NK-92 treated with Interleukin-12 subunit alpha and Interleukin-12 subunit beta, amount 100 ng/mL, for 24 hours (cell line): ENCODE measurements at regions not wholly inside any gene's neighbourhood (a gene's known extent, or its start where the extent isn't known, plus 50 kb on each side); places are given as distances from the start of the nearest gene placed in this dataset.
"Not testable (repeated sequence)": the region's sequence is repeated elsewhere in the genome, so short reads cannot be mapped to it uniquely, and the experiment has no call there.

Source experiments
- DNase-seq: peaks from one replicate; lab custom pipeline; 2025; lab: John Stamatoyannopoulos, UW

DNA sequence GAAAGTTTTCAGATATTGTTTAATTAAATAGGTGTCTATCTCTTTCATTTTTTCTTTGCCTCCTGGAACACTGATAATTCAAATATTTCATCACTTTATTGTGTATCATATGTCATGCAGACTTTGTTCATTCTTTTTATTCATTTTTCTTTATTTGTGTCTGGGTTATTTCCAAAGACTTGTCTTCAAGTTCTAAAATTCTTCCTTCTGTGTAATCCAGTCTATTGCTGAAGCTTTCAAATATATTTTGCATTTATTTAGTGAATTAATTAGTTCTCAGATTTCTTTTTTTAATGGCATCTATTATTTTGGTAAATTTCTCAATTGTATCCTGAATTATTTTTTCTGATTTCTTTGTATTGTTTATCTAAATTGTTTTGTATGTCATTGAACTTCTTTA lies 70.1 kb downstream of the ZNF330 start:
- DNase-seq, result no peak

DNA sequence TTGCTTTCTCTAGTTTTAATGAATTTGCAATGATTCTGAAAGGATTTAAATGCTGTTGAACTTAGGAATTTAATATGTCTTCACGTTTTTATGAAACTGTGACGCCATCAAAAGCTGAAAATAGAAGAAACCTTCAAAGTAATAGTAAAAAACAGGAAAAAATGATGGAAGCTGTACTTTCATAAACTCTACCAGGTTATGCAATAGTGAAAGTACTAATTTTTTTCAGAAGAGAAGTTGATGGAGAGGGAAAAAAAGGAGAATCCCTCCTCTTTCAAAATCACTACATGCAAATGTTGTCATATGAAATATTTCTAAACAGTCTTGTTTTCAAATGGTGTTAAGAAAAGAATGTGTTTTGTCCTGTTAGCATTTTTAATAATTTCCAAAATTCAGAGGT lies 73.6 kb downstream of the ZNF330 start:
- no peak for DNase-seq

DNA sequence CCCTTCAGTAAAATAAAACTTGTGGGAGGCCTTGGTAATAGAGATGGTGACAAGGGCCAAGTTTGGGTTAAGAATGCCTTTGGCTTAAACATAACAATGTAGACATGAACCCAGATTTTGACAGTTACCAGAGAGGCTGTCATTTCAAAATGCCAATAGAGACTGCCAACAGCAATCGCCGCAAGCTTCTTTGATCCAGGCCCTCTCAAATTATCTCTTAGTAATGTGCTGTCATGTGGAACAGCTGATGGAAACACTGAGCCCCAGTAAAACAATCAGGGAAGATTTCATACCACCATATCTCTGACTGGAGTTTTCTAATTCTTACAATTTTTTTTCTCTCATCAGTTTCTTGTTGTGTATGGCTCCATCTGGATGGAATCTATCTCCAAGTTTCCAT lies 80.5 kb downstream of the ZNF330 start:
- no peak for DNase-seq

DNA sequence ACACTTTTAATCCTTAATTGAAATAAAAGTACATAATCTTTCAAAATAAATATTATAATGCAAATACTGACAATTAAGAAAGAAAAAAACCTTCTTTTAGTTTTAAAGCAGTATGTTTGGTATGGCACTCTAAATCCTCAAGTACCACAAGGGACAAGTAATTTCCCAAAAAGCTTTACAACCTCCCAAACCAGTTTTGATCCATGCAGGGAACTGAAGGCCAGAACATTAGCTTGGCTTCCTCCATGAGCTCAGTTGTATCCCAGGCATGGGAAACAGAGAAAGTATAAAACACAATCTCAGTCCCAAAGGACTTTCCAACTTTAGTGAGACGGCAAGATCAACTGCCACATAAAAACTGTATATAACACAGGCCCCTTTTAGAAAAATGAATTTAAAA lies 82.2 kb downstream of the ZNF330 start:
- DNase-seq, result no peak

DNA sequence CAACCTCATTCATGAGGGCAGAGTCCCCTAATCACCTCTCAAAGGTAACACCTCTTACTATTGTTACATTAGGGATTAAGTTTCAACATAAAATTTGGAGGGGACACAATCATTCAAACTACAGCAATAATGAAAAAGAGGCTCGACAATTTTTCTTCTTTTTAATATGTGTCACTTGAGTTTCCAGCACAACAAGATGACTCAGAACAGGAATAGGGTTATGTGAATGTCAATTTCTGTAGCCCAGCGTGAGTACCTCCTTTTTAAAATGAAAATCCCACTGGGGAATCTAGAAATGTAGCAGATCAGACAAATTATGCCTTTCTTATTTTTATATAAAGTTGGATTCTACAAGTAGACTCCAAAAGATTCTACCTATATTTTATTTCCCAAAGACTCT lies 83.7 kb downstream of the ZNF330 start:
- no peak for DNase-seq

DNA sequence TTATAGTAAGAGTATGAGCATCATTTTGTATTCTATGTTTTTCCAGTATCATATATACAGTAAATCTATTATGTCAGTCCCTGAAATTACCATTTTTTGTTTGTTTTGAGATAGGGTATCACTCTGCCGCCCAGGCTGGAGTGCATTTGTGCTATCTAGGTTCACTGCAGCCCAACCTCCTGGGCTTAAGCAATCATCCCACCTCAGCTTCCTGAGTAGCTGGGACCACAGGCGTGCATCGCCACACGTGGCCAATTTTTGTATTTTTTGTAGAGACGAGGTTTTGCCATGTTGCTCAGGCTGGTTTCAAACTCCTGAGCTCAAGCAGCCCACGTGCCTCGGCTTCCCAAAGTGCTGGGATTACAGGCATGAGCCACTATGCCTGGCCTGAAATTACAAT lies 85.6 kb downstream of the ZNF330 start:
- peak; percentile 48 for DNase-seq

DNA sequence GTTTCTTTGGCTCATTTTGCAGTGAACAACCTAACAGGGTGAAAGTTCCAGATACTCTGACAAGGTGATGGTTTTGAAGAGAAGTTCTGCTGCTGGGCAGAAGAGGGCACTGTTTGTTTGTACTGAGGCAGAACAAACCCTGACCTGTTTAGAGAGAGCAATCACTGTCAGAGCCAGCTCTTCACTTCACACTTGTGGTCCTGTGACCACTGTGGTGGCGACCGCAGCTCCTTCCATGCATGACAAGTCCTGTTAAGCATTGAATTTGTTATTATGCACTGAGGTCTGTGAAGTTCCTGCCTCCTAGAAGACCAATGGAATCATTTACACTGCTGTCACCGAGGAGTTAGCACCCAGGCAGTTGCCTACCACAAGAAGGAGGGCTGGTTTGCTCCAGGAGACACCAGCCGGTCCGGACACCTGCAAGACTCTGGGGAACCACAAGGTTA lies 86.6 kb downstream of the ZNF330 start:
- peak; percentile 79 for DNase-seq

DNA sequence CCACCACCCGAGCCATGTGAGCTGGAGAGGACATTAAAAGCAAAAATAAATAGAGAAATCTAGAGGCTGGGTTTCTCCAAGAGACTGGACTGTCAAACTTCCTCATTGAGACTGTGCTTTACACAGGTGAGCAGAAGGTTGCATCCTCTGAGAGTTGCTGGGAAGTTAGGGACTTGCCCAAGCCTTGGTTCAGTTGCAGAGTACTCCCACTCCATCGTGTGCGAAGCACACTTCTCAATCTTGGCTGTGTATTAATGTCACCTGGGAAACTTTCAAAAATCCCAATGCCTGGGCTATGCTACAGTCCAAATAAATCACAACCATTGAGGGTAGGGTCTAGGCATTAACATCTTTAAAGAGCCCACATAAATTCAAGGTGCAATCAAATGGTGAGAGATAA lies 89.2 kb downstream of the ZNF330 start:
- no peak for DNase-seq

DNA sequence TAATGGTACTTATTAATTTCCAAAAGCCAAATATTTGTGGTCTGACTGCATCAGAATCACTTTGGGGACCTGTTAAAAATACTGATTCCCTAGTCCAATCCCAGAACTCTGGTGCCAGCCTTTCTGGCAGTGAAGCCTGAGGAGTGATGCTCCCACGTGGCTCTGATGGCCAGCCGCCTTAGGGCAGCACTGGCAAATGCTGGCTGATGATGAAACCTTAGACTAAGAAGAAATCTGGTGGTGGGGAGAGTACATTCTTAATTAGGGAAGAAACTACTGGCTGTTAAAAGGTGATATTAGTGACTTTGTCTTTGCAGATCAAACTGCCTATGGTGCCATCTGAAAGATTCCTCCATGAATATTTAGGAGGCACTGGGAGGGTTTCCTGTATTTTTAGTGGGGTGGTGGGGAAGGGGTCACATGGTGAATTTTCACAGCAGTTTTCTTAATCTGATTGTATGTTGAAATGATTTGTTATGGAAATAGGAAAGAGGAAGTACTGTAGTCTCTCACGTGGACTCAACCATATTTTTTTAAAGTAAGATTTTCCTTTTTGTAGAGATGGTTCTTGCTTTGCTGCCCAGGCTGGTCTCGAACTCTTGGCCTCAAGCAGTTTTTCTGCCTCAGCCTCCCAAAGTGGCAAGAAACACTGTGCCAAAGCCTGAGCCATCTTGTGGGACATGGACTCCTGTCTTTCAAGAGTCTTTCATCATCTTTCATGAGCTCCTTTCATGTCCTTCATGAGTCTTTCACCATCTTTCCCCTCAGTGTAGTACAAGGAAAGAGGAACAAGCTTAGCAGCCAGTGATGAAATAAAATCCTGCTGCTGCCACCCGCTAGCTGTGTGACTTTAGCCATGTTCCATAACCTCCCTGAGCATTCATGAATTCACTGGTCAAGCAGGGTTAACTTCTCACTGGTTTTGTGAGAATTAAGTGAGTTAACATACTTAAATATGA lies 90.8 kb downstream of the ZNF330 start:
- no peak for DNase-seq

DNA sequence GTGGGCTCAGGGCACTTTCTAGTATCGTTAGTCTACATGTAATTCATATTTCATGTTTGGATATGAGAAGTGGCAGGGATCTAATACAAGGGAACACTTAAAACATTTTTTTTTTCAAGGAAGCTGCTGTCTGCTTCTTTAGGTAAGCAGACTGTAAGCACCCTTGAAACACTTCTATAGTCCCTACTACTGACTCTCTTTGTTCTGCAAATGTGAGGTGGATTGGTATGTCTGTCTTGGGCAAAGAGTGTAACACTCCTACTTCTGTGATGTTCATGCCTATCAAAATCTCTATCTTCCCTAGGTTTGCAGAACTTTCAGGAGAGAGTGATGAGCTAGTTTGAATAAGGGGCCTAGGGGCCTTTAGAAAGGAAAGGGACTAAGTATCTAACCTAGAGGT lies 93.9 kb downstream of the ZNF330 start:
- DNase-seq, result no peak

DNA sequence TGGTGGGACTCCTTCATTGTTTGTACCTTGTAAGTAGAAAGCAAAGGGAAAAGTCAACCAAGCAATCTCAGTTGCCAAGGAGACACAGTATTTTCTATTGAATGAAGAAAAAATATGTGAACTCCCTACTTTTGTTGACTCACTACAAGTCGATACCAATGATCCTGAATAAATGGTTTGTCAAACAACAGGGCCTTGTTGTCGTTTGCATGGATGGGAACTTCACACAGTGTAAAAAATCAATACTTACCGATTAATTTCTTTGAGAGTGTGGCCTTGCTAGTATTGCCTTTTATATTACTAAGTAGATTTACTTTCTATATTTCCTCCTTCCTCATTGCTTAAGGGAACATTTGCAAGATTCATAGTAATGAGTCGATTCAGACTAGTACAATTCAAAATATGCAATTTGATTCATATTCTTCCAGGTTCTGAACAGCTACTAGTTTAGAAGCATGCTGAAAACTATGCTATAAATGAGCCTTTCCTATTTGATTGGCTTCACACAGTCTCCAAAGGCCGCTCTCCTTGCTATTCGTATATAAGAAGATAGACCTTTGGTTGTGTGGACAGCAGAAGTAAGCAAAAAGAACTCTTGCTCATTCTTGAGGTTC lies 108.0 kb downstream of the ZNF330 start:
- DNase-seq, result no peak

DNA sequence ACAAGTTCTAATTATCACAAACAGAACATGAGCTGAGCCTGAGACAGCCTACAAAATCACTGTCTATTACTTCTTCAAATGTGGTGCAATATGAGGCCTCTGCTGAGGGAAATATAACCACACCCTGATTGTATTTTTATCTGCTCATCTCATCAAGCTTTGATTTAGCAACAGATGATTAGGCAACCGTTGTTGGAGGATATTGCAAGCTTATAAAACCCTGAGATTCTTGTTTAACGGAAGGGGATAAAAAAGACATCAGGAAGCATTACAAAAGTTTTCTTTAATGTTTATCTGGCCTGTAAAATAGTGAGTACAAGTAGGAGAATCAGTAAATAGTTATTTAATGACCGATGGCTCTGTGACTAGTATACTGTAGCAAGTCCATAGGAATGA lies 108.5 kb downstream of the ZNF330 start:
- DNase-seq, result no peak

DNA sequence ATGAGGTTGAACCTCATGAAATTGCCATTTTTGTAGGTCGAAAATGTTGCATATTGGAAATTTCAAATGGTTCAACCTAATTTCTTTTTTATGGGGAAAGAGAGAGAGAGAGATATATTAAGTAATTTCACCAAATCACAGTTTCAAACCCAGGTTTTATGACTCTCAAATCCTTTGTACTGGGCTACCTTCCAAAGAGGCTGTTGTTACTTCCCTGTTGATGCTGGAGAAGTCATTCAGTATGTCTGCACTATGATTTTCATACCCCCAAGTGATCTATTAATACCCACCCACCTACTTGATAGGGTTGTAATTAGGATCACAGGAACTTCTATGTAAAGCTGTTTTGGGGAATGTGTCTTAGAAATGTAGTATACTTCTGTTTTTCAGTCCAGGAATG lies 109.9 kb downstream of the ZNF330 start:
- no peak for DNase-seq

DNA sequence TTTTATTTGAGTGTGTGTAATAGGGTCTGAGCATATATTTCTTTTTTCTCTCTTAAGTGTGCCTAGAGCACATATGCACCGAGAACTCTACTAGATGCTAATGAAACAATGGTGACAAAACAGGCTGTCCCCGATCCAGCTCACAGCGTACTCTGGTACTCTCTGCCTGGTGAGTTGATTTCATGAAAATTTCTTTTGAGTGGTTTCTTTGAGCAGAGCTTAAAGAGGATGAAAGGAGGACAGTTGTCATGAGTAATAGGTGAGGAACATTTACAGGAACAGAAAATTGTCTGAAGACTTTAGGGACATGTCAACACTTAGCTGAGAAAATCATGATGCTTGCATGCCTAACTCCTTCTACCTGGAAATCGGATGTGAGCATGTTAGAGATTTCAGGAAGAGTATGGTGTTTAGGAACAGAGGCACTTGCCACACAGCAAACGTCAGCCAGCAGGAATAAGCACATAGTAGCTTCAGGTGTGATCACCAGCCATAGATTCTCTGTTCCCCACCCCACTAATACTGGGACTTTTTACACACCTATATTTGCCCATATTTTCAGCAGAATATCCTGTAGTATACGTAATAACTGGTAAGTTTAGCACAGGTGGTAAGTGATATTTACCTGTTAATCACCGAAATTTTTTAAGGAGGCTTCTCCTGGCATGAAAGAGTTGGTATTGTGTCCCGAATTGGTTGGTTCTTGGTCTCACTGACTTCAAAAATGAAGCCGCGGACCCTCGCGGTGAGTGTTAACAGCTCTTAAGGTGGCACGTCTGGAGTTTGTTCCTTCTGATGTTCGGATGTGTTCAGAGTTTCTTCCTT lies 111.1 kb downstream of the ZNF330 start:
- DNase-seq, result no peak

DNA sequence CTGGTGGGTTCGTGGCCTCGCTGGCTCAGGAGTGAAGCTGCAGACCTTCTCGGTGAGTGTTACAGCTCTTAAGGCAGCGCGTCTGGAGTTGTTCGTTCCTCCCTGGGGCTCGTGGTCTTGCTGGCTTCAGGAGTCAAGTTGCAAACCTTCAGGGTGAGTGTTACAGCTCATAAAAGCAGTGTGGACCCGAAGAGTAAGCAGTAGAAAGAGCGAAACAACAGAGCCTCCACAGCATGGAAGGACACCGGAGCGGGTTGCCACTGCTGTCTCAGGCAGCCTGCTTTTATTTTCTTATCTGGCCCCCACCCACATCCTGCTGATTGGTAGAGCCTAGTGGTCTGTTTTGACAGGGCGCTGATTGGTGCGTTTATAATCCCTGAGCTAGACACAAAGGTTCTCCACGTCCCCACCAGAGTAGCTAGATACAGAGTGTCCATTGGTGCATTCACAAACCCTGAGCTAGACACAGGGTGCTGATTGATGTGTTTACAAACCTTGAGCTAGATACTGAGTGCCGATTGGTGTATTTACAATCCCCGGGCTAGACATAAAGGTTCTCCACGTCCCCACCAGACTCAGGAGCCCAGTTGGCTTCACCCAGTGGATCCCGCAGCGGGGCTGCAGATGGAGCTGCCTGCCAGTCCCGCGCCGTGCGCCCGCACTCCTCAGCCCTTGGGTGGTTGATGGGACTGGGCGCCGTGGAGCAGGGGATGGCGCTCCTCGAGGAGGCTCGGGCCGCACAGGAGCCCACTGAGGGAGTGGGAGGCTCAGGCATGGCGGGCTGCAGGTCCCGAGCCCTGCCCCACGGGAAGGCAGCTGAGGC lies 111.9 kb downstream of the ZNF330 start:
- not testable (repeated sequence) for DNase-seq

DNA sequence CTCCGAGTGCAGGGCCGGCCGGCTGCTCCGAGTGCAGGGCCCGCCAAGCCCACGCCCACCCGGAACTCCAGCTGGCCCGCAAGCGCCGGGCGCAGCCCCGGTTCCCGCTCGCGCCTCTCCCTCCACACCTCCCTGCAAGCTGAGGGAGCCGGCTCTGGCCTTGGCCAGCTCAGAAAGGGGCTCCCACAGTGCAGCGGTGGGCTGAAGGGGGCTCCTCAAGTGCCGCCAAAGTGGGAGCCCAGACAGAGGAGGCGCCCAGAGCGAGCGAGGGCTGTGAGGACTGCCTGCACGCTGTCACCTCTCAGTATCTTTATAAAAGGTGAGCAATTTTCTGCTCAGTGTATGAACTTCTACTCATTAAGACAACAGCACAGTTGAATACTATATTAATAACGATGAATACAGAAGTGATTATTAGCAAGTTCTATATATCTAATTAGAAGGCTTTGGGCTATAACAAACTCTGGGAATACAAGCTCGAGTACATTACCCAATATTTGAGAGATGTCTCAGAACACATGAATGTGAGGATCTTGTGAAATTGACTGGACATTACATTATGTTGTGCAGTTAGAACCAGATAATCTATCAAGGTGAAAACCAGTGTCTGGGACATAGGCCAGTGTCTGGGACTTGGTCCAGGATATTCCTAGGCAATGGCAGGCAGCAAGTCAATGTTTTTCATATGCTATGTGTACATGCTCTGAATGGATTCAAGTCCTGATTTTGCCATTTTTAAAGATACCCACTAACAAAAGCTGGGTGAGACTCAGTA lies 112.9 kb downstream of the ZNF330 start:
- not testable (repeated sequence) for DNase-seq

DNA sequence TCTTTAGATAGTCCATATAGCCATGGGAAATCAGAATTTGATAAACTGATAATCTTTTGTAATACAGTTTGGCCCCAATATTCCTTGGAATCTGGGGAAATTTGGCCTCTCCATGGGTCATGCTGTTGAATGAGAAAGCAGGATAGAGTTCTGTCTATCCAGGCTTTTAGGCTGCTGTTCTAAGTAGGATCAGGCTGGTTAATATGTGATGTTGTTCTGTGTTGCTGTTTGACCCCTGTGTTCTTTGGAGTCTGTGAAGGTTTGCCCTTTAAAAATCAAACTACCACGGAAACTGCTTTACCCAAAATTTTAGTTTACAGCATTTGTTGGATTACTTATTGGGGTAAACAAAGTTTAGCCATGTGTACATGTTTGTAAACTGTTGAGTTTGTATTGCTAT lies 114.5 kb downstream of the ZNF330 start:
- no peak for DNase-seq

DNA sequence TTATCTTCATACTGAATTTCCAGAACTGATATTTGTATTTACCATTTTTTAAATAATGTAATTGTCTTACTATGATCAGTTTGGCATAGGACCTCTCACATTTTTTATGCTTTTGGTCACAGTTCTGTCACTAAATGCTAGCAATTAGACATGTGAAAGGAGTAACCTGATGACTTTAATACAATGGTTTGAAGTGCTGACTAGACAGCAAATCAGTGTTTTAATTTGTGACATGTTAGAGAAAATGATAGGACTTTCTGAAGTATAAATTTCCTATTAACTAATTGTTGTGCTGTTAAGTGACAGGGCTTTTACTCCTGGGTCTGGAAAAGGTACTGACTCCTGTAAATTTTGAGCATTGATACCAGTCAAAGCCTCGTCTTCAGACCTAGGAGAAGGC lies 117.5 kb downstream of the ZNF330 start:
- DNase-seq, result no peak

DNA sequence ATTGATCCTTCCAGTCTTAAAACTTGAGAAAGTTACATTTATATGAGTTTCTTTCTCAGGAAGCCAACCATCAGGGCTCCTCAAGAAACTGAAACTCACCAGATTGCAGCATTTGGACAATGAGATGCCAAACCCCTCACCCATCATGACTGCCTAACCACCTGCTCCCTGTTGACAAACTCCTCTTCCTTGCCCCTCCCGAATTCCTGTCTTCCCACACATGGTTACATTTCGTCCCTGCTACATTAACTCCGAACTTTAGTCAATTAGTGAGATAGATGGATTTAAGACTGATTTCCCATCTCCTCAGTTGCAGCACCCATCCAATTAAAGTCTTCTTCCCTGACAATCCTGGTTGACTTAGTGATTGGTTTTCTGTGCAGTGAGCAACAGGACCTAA lies 118.7 kb downstream of the ZNF330 start:
- DNase-seq, result no peak

DNA sequence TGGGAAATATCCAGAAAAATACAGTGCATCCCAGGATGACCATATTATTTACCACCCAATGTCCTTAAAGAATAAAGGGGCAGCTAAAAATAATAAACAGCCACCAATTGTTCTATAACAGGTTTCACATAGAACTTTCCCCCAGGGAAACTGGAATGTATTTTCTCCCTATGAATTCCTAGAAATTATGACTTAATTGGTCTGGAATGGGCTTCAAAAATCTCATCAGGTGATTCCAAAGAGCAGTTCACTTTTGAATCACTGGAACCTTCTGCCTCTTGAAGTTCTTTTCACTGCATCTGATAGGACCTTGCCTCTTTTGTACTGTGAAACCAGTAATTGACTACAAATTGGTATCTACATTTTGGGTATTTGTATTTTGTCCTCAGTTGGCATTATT lies 119.3 kb downstream of the ZNF330 start:
- no peak for DNase-seq

DNA sequence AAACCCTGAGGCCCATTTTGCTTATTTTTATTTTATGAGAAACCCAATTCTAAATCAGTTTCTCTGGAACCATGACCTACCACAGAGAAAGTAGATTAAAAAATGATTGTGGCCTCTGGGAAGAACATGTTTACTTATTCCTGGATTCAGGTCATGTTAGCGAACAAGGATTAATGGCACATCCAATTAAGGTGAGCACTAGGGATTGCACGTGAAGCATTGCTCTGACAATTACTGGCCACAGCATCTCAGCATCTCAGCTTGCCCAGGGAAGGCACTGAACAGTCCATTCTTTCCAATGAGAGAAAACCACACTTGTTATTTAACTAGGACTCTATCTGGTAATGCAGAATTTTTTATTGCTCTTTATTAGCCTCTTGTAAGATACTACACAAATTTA lies 119.8 kb downstream of the ZNF330 start:
- DNase-seq, result no peak
